GM12878 (cell line): ENCODE measurements at regions not wholly inside any gene's neighbourhood (a gene's known extent, or its start where the extent isn't known, plus 50 kb on each side); places are given as distances from the start of the nearest gene placed in this dataset.

Source experiments
- ATAC-seq: fragments of 200-7000 bp; cut with Tn5 transposase; 3 replicates; pipeline ENCODE4 v1.9.1; 2020; ENCODE audit warnings: mild to moderate bottlenecking, moderate library complexity
- BruUV-seq: library from RNA; stranded (reverse); fragments of 400-500 nt; replicated peaks from 2 replicates; lab custom pipeline; 2021; lab: Mats Ljungman, UMichigan
- CTCF ChIA-PET: fragments of 300-600 bp; sonication (Branson Sonifier 250); formaldehyde crosslinking; extraction: SDS; loops from one replicate; lab custom pipeline; 2021; ENCODE audit warnings: inconsistent platforms; lab: Yijun Ruan, JAX
- POLR2A ChIA-PET: fragments of 350-600 bp; formaldehyde crosslinking; extraction: SDS; loops from one replicate; lab custom pipeline; 2021; ENCODE audit warnings: inconsistent platforms; lab: Charles Lee
- RAD21 ChIA-PET: fragments of 300-600 bp; sonication (Branson Sonifier 250); formaldehyde crosslinking; loops from one replicate; lab custom pipeline; 2023; ENCODE audit warnings: antibody characterized with exemption; ENCODE audit not compliant: unreplicated experiment; lab: Charles Lee
- SMC1A ChIA-PET: fragments of 300-600 bp; sonication (Branson Sonifier 250); formaldehyde crosslinking; loops from one replicate; lab custom pipeline; 2023; ENCODE audit not compliant: unreplicated experiment, uncharacterized antibody; lab: Charles Lee
- DNase-seq: peaks from one replicate; pipeline ENCODE4 v3.0.0-alpha.2; 2011; ENCODE audit warnings: low read depth, low spot score
- FAIRE-seq: peaks from 3 replicates; lab custom pipeline; 2011; peaks lifted over from hg19 to GRCh38; lab: Jason Lieb, UNC
- H2AFZ ChIP-seq: 2 replicates; pipeline ENCODE4 v1.6.0; 2011; ENCODE audit warnings: low read depth, low read length, control low read depth; ENCODE audit not compliant: control insufficient read depth
- H3K27ac ChIP-seq: 2 replicates; pipeline ENCODE4 v1.5.1; 2011; ENCODE audit warnings: control low read depth; ENCODE audit not compliant: control insufficient read depth, insufficient read depth
- H3K27me3 ChIP-seq, 2 experiments: replicated peaks in 1 of 2; 2 replicates each; pipeline versions ENCODE4 v1.6.0 to v1.6.1; 2011; ENCODE audit warnings: low read length in 1 of 2; ENCODE audit not compliant: control insufficient read depth in 2 of 2, insufficient read depth in 2 of 2
- H3K36me3 ChIP-seq, 2 experiments: 2 replicates each; pipeline ENCODE4 v1.5.1; 2011; ENCODE audit warnings: low read length in 1 of 2; ENCODE audit not compliant: control insufficient read depth in 2 of 2, insufficient read depth in 2 of 2
- H3K4me1 ChIP-seq: 2 replicates; pipeline ENCODE4 v1.6.1; 2011; ENCODE audit warnings: mild to moderate bottlenecking, low read length, moderate library complexity, mixed read lengths; ENCODE audit not compliant: control insufficient read depth, insufficient read depth
- H3K4me2 ChIP-seq: 2 replicates; pipeline ENCODE4 v1.6.0; 2011; ENCODE audit warnings: control low read depth; ENCODE audit not compliant: control insufficient read depth, insufficient read depth
- H3K4me3 ChIP-seq: fragments of 200-600 bp; sonication (generic); 2 replicates; pipeline ENCODE4 v1.5.1; 2016
- H3K79me2 ChIP-seq: 2 replicates; pipeline ENCODE4 v1.6.0; 2011; ENCODE audit warnings: low read length; ENCODE audit not compliant: control insufficient read depth, insufficient read depth
- H3K9ac ChIP-seq: 2 replicates; pipeline ENCODE4 v1.8.0; 2011; ENCODE audit warnings: low read length, control low read depth, mixed read lengths; ENCODE audit not compliant: control insufficient read depth, insufficient read depth
- H3K9me3 ChIP-seq: replicated peaks from 3 replicates; pipeline ENCODE4 v1.5.1; 2011; ENCODE audit warnings: mild to moderate bottlenecking, low read length; ENCODE audit not compliant: control insufficient read depth, insufficient read depth
- H4K20me1 ChIP-seq: 2 replicates; pipeline ENCODE4 v1.6.0; 2011; ENCODE audit not compliant: control insufficient read depth, insufficient read depth
- JUNB ChIP-seq: IDR thresholded peaks from 2 replicates; pipeline ENCODE4 v1.6.1; 2016; ENCODE audit warnings: antibody characterized with exemption, mild to moderate bottlenecking
- NR2F1 ChIP-seq: fragments of 450-650 bp; conservative IDR thresholded peaks from 2 replicates; pipeline ENCODE4 v1.6.1; 2017; ENCODE audit warnings: mild to moderate bottlenecking
- NRF1 ChIP-seq: conservative IDR thresholded peaks from 2 replicates; pipeline ENCODE4 v1.6.1; 2011; ENCODE audit warnings: mild to moderate bottlenecking, low read depth, low read length, improper control_type of control experiment
- PAX8 ChIP-seq: fragments of 450-650 bp; IDR thresholded peaks from 2 replicates; pipeline ENCODE4 v1.6.1; 2017; ENCODE audit warnings: mild to moderate bottlenecking, moderate library complexity
- SIN3A ChIP-seq: IDR thresholded peaks from 2 replicates; pipeline ENCODE4 v1.6.1; 2012; ENCODE audit warnings: low read depth, low read length, improper control_type of control experiment
- STAT1 ChIP-seq: fragments of 450-650 bp; conservative IDR thresholded peaks from 2 replicates; pipeline ENCODE4 v1.6.1; 2014; ENCODE audit warnings: antibody characterized with exemption, mild to moderate bottlenecking
- STAT3 ChIP-seq: IDR thresholded peaks from 2 replicates; pipeline ENCODE4 v1.6.1; 2011; ENCODE audit warnings: low read depth, low read length, improper control_type of control experiment
- TARDBP ChIP-seq: IDR thresholded peaks from 2 replicates; pipeline ENCODE4 v1.6.1; 2016; ENCODE audit warnings: borderline replicate concordance
- TCF3 ChIP-seq: IDR thresholded peaks from 2 replicates; pipeline ENCODE4 v1.6.1; 2012; ENCODE audit warnings: low read depth, mild to moderate bottlenecking, low read length, borderline replicate concordance; ENCODE audit not compliant: insufficient read depth
- ZNF274 ChIP-seq: IDR thresholded peaks from one replicate; pipeline ENCODE4 v1.8.0; 2011; ENCODE audit not compliant: insufficient read length, insufficient read depth
- WGBS: methylation state at CpG from one replicate; pipeline ENCODE4 v1.1.6; 2016; ENCODE audit warnings: low lambda C conversion rate; ENCODE audit not compliant: insufficient replicate concordance, insufficient coverage; ENCODE audit errors: missing lambda C conversion rate; 5-methylcytosine and 5-hydroxymethylcytosine counted together
- in situ Hi-C: fragments of 300-500 bp; cut with MboI; formaldehyde crosslinking; loops from 9 replicates; pipeline ENCODE4 v1.14.3; 2018; ENCODE audit warnings: mixed read lengths
- intact Hi-C: fragments of 100-400 bp; cut with micrococcal nuclease; formaldehyde crosslinking; loops from one replicate; pipeline ENCODE4 v1.14.2; 2022; ENCODE audit not compliant: unreplicated experiment
- TF ChIP-seq, protein P1 (sequence below): fragments of 450-650 bp; IDR thresholded peaks from 2 replicates; pipeline ENCODE4 v1.6.1; 2017; ENCODE audit warnings: mild to moderate bottlenecking
- TF ChIP-seq, protein P2 (sequence below): fragments of 450-650 bp; IDR thresholded peaks from 2 replicates; pipeline ENCODE4 v1.6.1; 2017; ENCODE audit warnings: mild to moderate bottlenecking, moderate library complexity
- TF ChIP-seq, protein P3 (sequence below): fragments of 450-650 bp; IDR thresholded peaks from 2 replicates; pipeline ENCODE4 v1.6.1; 2016; ENCODE audit warnings: mild to moderate bottlenecking
- TF ChIP-seq, protein P4 (sequence below): fragments of 450-650 bp; formaldehyde crosslinking; IDR thresholded peaks from 2 replicates; pipeline ENCODE4 v1.4.0; 2022; ENCODE audit warnings: mild to moderate bottlenecking, moderate library complexity

DNA sequence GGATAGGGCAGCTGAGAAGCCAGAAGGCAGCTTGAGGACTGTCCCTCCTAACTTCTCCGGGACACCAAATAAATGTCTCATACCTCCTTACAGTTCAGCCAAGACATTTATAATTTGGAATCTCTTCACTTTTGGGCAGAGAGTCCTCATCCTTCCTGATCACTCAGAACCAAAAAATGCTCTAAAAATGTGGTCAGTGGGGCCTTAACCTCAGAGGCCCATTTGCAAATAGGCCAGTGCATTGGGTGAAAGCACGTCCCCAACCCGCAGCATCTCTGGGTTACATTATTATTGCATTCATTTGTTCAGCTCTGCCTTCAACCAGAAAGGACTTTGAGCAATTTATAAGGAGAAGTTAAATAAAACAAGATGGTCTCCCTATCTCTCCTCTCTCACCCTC lies 112.4 kb upstream of the IRX3 start (continued):
- TF ChIP-seq, protein P1, sequence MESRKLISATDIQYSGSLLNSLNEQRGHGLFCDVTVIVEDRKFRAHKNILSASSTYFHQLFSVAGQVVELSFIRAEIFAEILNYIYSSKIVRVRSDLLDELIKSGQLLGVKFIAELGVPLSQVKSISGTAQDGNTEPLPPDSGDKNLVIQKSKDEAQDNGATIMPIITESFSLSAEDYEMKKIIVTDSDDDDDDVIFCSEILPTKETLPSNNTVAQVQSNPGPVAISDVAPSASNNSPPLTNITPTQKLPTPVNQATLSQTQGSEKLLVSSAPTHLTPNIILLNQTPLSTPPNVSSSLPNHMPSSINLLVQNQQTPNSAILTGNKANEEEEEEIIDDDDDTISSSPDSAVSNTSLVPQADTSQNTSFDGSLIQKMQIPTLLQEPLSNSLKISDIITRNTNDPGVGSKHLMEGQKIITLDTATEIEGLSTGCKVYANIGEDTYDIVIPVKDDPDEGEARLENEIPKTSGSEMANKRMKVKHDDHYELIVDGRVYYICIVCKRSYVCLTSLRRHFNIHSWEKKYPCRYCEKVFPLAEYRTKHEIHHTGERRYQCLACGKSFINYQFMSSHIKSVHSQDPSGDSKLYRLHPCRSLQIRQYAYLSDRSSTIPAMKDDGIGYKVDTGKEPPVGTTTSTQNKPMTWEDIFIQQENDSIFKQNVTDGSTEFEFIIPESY = no peak
- TF ChIP-seq NR2F1 (no peak), ZNF274 (no peak)

DNA sequence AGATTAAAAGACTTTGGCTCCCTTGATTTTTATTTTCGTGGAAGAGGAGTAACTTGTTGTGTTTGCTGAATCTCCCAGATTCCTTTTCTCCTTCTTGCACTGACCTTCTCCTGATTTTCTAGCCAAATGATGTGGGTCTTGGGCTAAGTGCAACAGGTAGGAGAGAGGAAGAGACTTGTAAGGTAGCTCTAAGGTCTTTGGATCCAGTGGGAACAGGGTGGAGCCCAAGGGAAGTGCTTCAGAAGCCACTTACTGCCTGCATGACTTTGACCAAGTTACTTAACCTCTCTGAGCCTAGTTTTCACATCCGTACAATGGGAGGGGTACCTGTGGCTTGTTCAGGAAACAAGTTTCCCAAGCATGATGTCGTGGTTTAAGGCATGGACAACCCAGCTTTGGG lies 111.3 kb upstream of the IRX3 start:
- RAD21 ChIA-PET = no interaction called here
- BruUV-seq = no TSS peak
- in situ Hi-C loops = no loop called here

More for the DNA sequence above, 111.3 kb upstream of the IRX3 start:
- ChIA-PET POLR2A (no interaction called here), SMC1A (no interaction called here), CTCF (no interaction called here)
- Histone ChIP-seq H3K9ac (no peak overlapping the region), H3K4me2 (no peak overlapping the region), H3K4me1 (no peaks in the 10 kb centered on the region), H3K27me3 (no peaks in the 10 kb centered on the region), H3K36me3 (no peaks in the 10 kb centered on the region), H4K20me1 (no peaks in the 10 kb centered on the region), H3K9me3 (no peaks in the 10 kb centered on the region), H3K79me2 (no peaks in the 10 kb centered on the region), H2AFZ (no peak overlapping the region), H3K4me3 (no peak overlapping the region), H3K27ac (no peak overlapping the region)
- no peak for DNase-seq
- no peak for FAIRE-seq
- 5% methylated on average over 3 of the region's 3 CpGs for WGBS
- no peak for ATAC-seq
- intact Hi-C loops = no loop called here
- TF ChIP-seq STAT1 = no peak
- TF ChIP-seq, protein P2, sequence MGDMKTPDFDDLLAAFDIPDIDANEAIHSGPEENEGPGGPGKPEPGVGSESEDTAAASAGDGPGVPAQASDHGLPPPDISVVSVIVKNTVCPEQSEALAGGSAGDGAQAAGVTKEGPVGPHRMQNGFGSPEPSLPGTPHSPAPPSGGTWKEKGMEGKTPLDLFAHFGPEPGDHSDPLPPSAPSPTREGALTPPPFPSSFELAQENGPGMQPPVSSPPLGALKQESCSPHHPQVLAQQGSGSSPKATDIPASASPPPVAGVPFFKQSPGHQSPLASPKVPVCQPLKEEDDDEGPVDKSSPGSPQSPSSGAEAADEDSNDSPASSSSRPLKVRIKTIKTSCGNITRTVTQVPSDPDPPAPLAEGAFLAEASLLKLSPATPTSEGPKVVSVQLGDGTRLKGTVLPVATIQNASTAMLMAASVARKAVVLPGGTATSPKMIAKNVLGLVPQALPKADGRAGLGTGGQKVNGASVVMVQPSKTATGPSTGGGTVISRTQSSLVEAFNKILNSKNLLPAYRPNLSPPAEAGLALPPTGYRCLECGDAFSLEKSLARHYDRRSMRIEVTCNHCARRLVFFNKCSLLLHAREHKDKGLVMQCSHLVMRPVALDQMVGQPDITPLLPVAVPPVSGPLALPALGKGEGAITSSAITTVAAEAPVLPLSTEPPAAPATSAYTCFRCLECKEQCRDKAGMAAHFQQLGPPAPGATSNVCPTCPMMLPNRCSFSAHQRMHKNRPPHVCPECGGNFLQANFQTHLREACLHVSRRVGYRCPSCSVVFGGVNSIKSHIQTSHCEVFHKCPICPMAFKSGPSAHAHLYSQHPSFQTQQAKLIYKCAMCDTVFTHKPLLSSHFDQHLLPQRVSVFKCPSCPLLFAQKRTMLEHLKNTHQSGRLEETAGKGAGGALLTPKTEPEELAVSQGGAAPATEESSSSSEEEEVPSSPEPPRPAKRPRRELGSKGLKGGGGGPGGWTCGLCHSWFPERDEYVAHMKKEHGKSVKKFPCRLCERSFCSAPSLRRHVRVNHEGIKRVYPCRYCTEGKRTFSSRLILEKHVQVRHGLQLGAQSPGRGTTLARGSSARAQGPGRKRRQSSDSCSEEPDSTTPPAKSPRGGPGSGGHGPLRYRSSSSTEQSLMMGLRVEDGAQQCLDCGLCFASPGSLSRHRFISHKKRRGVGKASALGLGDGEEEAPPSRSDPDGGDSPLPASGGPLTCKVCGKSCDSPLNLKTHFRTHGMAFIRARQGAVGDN = no peak
- no peak for TF ChIP-seq SIN3A
- TF ChIP-seq JUNB = no peak
- TF ChIP-seq, protein P3, sequence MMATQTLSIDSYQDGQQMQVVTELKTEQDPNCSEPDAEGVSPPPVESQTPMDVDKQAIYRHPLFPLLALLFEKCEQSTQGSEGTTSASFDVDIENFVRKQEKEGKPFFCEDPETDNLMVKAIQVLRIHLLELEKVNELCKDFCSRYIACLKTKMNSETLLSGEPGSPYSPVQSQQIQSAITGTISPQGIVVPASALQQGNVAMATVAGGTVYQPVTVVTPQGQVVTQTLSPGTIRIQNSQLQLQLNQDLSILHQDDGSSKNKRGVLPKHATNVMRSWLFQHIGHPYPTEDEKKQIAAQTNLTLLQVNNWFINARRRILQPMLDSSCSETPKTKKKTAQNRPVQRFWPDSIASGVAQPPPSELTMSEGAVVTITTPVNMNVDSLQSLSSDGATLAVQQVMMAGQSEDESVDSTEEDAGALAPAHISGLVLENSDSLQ = no peak
- TF ChIP-seq NRF1 = no peak
- TF ChIP-seq PAX8 = no peak
- TF ChIP-seq NR2F1 = no peak
- TF ChIP-seq TCF3 = no peak
- TF ChIP-seq, protein P4, sequence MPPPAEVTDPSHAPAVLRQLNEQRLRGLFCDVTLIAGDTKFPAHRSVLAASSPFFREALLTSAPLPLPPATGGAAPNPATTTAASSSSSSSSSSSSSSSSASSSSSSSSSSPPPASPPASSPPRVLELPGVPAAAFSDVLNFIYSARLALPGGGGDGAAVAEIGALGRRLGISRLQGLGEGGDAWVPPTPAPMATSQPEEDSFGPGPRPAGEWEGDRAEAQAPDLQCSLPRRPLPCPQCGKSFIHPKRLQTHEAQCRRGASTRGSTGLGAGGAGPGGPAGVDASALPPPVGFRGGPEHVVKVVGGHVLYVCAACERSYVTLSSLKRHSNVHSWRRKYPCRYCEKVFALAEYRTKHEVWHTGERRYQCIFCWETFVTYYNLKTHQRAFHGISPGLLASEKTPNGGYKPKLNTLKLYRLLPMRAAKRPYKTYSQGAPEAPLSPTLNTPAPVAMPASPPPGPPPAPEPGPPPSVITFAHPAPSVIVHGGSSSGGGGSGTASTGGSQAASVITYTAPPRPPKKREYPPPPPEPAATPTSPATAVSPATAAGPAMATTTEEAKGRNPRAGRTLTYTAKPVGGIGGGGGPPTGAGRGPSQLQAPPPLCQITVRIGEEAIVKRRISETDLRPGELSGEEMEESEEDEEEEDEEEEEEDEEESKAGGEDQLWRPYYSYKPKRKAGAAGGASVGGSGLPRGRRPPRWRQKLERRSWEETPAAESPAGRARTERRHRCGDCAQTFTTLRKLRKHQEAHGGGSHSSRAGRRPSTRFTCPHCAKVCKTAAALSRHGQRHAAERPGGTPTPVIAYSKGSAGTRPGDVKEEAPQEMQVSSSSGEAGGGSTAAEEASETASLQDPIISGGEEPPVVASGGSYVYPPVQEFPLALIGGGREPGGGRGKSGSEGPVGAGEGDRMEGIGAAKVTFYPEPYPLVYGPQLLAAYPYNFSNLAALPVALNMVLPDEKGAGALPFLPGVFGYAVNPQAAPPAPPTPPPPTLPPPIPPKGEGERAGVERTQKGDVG = no peak
- no peak for TF ChIP-seq STAT3
- no peak for TF ChIP-seq TARDBP
